Activated T-helper 2 cell treated with anti-CD3 and anti-CD28 coated beads, Interferon-gamma antibody, Interleukin-2, Interleukin-4, amounts not matched to agents 10 μg/mL and 5 μg/mL and 100 μg/mL, durations not matched to agents 14 hours and 24 hours and 36 hours (primary cell): ENCODE measurements at regions not wholly inside any gene's neighbourhood (a gene's known extent, or its start where the extent isn't known, plus 50 kb on each side); places are given as distances from the start of the nearest gene placed in this dataset.
"Not testable (repeated sequence)": the region's sequence is repeated elsewhere in the genome, so short reads cannot be mapped to it uniquely, and the experiment has no call there.

ENCODE experiments used
- DNase-seq: peaks from one replicate; pipeline ENCODE4 v3.0.0; 2021; ENCODE audit warnings: low spot score
- H3K27ac Mint-ChIP-seq: one replicate; pipeline ENCODE4 v1.8.0; 2021; ENCODE audit warnings: mixed read lengths
- H3K27me3 Mint-ChIP-seq: one replicate; pipeline ENCODE4 v1.8.0; 2021; ENCODE audit warnings: low read depth, mixed read lengths
- H3K36me3 Mint-ChIP-seq: one replicate; pipeline ENCODE4 v1.8.0; 2021; ENCODE audit warnings: low read depth, mixed read lengths
- H3K4me1 Mint-ChIP-seq: one replicate; pipeline ENCODE4 v1.8.0; 2021; ENCODE audit warnings: low read depth, mixed read lengths
- H3K4me3 Mint-ChIP-seq: one replicate; pipeline ENCODE4 v1.8.0; 2021; ENCODE audit warnings: low read depth, mild to moderate bottlenecking, moderate library complexity, mixed read lengths
- H3K9me3 Mint-ChIP-seq: one replicate; pipeline ENCODE4 v1.8.0; 2021; ENCODE audit warnings: mixed read lengths
- intact Hi-C: fragments of 100-400 bp; cut with micrococcal nuclease; formaldehyde crosslinking; loops from one replicate; pipeline ENCODE4 v1.15.1; 2023

- Mint-ChIP-seq H3K9me3 (peaks cover 12% of the 10 kb centered on the region), H3K27me3 (no peaks in the 10 kb centered on the region), H3K36me3 (no peaks in the 10 kb centered on the region), H3K4me1 (no peaks in the 10 kb centered on the region), H3K27ac (no peak overlapping the region), H3K4me3 (no peak overlapping the region)
- intact Hi-C loops: no loop called here
- no peak for DNase-seq
These were observed 413.5 kb downstream of the CNTN3 start for GRCh38 chr3:74200952-74201351.

- H3K36me3 Mint-ChIP-seq, H3K4me3 Mint-ChIP-seq, H3K4me1 Mint-ChIP-seq, H3K27ac Mint-ChIP-seq, H3K27me3 Mint-ChIP-seq, DNase-seq, intact Hi-C loops: not testable (repeated sequence)
- peaks cover 50% of the 10 kb centered on the region for H3K9me3 Mint-ChIP-seq
These were observed 435.8 kb downstream of the CNTN3 start for GRCh38 chr3:74178664-74179063.

- DNase-seq: no peak
- H3K27me3 Mint-ChIP-seq: no peaks in the 10 kb centered on the region
- no peaks in the 10 kb centered on the region for H3K4me1 Mint-ChIP-seq
- intact Hi-C loops: no loop called here
- no peak overlapping the region for H3K27ac Mint-ChIP-seq
- H3K36me3 Mint-ChIP-seq: no peaks in the 10 kb centered on the region
- H3K4me3 Mint-ChIP-seq: no peak overlapping the region
- peaks cover 25% of the 10 kb centered on the region for H3K9me3 Mint-ChIP-seq
These were observed 441.4 kb downstream of the CNTN3 start for GRCh38 chr3:74173090-74173489.

DNA sequence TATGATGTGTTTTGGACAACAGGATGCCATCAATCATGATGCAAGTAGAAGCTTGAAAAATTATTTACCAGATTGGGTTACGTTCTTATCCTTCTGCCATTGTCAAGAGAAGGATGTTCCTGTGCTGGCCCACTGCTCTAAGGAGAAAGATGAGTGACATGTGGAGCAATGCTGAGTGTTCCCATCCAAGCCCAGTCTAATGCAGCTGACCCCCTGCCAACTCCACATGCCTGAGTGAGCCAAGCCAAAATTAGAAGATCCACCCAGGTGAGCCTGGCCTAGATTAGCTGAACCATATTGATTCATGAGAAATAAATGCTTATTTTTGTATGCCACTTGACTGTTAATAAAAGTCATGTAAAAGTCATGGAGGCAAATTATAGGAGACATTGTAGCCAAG lies 446.5 kb downstream of the CNTN3 start:
- no peaks in the 10 kb centered on the region for H3K27me3 Mint-ChIP-seq

DNA sequence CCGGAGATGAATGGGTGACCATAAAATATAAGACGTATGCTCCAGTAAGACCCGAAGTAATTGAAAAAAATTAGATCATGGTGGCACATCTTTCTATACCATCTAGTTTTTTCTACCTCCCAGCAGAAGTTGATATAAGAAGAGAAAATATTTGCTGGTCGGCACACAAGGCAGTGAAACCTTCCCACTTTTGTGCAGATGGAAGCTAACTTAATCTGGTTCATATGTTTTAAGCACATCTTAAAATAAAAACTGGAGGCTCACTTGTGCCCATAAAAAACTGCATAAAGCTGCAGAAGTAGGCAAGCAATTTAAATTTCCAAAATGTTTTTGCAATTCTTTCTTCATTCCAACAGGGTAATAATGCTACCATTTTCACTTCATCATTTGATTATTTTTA lies 449.2 kb downstream of the CNTN3 start:
- intact Hi-C loops: no loop called here
- no peak overlapping the region for H3K4me3 Mint-ChIP-seq
- no peak overlapping the region for H3K27ac Mint-ChIP-seq
- DNase-seq: no peak
- H3K4me1 Mint-ChIP-seq: no peaks in the 10 kb centered on the region
- H3K36me3 Mint-ChIP-seq: no peaks in the 10 kb centered on the region
- no peaks in the 10 kb centered on the region for H3K27me3 Mint-ChIP-seq
- H3K9me3 Mint-ChIP-seq: peaks cover 26% of the 10 kb centered on the region

More for the DNA sequence above, 446.5 kb downstream of the CNTN3 start:
- Mint-ChIP-seq H3K36me3 (no peaks in the 10 kb centered on the region), H3K27ac (no peak overlapping the region), H3K9me3 (peaks cover 17% of the 10 kb centered on the region), H3K4me3 (no peak overlapping the region), H3K4me1 (no peaks in the 10 kb centered on the region)
- no peak for DNase-seq
- intact Hi-C loops: no loop called here

DNA sequence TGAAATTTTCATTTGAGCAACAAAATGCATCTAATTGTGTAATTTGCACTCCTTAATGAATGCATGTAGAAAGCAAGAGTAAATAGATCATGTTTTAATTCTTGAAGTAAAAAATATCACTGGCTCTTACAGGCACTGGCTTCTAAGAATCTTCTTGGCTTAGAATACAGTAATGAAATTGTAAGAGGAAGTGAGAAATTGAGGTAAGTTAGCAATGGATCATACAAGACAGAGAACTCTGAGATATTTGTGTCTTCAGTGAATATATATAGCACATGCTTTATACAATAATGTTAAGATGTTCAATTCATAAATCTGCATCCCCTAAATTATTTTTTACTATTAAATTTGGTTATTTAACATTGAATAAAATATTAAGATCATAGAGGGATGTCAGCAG lies 465.0 kb downstream of the CNTN3 start:
- no peaks in the 10 kb centered on the region for H3K27me3 Mint-ChIP-seq
- no peak overlapping the region for H3K27ac Mint-ChIP-seq
- intact Hi-C loops: no loop called here
- no peaks in the 10 kb centered on the region for H3K36me3 Mint-ChIP-seq
- H3K4me3 Mint-ChIP-seq: no peak overlapping the region
- no peaks in the 10 kb centered on the region for H3K4me1 Mint-ChIP-seq
- H3K9me3 Mint-ChIP-seq: peaks cover 22% of the 10 kb centered on the region
- DNase-seq: no peak

DNA sequence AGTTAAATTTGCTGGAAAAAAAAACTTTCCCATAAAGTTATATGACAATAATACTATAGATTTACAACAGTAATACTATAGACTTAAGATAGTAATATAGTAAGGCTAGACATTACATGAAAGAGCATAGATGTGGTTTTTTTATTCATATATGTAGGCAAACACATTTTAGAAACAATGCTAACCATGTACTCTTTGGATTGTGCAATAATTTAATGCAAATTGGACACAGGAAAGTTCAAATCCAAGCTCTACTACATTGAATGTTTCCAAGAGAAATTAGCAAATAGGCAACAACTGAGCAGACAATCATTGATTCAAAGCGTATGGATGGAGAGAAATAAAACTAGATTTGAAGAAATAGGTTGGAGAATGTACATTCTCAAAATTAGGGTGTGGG lies 469.2 kb downstream of the CNTN3 start:
- no peaks in the 10 kb centered on the region for H3K27me3 Mint-ChIP-seq
- no peak overlapping the region for H3K4me3 Mint-ChIP-seq
- no peaks in the 10 kb centered on the region for H3K4me1 Mint-ChIP-seq
- no peak for DNase-seq
- no peak overlapping the region for H3K27ac Mint-ChIP-seq
- intact Hi-C loops: no loop called here
- peaks cover 18% of the 10 kb centered on the region for H3K9me3 Mint-ChIP-seq
- no peaks in the 10 kb centered on the region for H3K36me3 Mint-ChIP-seq

DNA sequence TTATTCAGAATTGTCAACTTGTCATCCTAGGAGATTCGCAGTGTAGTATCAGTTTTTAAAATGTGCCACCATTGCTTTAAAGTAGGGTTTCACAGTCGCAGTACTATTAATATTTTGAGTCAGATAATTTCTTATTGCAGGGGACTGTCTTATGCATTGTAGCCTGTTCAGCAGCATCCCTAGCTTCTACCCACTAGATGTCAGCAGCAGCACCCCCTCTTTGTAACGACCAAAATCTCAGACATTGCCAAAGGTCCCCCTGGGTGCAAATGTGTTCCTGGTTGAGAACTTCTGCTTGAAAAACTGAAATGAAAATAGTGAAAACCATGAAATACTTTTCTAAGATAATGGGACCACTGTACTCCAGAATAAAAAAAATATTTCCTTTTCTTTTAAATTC lies 474.8 kb downstream of the CNTN3 start:
- Mint-ChIP-seq H3K4me1 (no peaks in the 10 kb centered on the region), H3K27me3 (no peaks in the 10 kb centered on the region), H3K27ac (no peak overlapping the region), H3K9me3 (peaks cover 20% of the 10 kb centered on the region), H3K4me3 (no peak overlapping the region), H3K36me3 (no peaks in the 10 kb centered on the region)
- DNase-seq: no peak
- intact Hi-C loops: no loop called here

DNA sequence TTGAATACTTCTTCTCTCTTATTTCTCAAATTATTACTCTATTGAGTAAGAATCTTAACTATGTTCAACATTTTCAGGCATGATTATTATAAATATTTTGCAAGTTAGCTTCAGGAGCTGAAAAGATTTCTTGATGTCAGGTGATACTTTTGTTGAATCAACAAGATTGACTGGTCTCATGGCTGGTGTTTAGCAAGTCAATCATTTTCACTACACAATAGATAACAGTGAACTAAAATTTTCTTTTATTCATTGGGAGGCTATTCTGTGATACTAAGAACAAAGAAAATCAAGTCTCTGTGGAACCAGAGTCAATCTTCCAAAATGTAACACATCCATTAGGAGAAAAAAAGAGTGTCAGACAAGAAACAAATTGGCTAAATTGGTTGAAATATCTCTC lies 476.7 kb downstream of the CNTN3 start:
- Mint-ChIP-seq H3K27ac (no peak overlapping the region), H3K27me3 (no peaks in the 10 kb centered on the region), H3K4me3 (no peak overlapping the region), H3K4me1 (no peaks in the 10 kb centered on the region), H3K36me3 (no peaks in the 10 kb centered on the region), H3K9me3 (peaks cover 26% of the 10 kb centered on the region)
- intact Hi-C loops: no loop called here
- DNase-seq: no peak

DNA sequence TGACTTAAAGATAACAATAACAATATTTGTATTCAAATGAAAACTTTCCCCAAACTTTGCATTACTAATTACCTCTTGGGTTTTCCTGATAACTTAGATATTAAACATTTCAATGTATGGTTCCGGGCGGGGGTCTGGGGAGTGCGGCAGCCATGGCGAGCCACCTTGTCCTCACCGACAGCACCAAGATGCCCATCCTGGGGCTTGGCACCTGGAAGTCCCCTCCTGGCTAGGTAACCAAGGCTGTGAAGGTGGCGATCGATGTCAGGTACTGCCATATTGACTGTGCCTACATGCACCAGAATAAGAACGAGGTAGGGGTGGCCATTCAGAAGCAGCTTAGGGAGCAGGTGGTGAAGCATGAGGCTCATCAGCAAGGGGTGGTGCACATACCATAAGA lies 478.7 kb downstream of the CNTN3 start:
- Mint-ChIP-seq H3K4me3 (no peak overlapping the region), H3K9me3 (peaks cover 36% of the 10 kb centered on the region), H3K36me3 (no peaks in the 10 kb centered on the region), H3K27ac (no peak overlapping the region), H3K4me1 (no peaks in the 10 kb centered on the region), H3K27me3 (no peaks in the 10 kb centered on the region)
- DNase-seq: no peak
- intact Hi-C loops: no loop called here

GRCh38 chr3:74134831-74135230 lies 479.6 kb downstream of the CNTN3 start:
- Mint-ChIP-seq H3K4me1 (no peaks in the 10 kb centered on the region), H3K36me3 (no peaks in the 10 kb centered on the region), H3K9me3 (peaks cover 42% of the 10 kb centered on the region), H3K4me3 (no peak overlapping the region), H3K27me3 (no peaks in the 10 kb centered on the region), H3K27ac (no peak overlapping the region)
- intact Hi-C loops: no loop called here
- DNase-seq: no peak

- H3K4me1 Mint-ChIP-seq, intact Hi-C loops, H3K27me3 Mint-ChIP-seq, H3K27ac Mint-ChIP-seq, DNase-seq, H3K36me3 Mint-ChIP-seq, H3K4me3 Mint-ChIP-seq: not testable (repeated sequence)
- H3K9me3 Mint-ChIP-seq: peaks cover 48% of the 10 kb centered on the region
These were observed 482.7 kb downstream of the CNTN3 start for GRCh38 chr3:74131546-74132328.

DNA sequence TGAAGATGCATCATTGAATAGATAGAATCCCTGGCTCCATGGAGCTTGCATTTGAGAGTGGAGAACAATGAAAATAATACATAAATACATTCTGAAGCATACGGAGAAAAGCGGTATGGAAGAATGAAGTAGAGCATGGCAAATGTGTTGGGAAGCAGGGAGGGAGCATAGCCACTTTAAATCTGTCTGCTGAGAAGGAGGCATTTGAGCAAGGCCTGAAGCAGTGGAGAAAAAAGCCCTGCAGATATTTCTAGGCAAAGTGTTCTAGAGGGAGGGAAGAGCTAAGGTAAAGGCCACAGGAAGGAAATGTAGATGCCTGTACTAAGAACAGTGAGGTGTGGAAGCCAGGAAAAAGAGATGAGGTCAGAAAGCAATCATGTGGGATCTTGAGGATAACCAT lies 484.8 kb downstream of the CNTN3 start:
- Mint-ChIP-seq H3K9me3 (peaks cover 37% of the 10 kb centered on the region), H3K27ac (no peak overlapping the region), H3K4me3 (no peak overlapping the region), H3K27me3 (no peaks in the 10 kb centered on the region), H3K4me1 (no peaks in the 10 kb centered on the region), H3K36me3 (no peaks in the 10 kb centered on the region)
- intact Hi-C loops: no loop called here
- no peak for DNase-seq

DNA sequence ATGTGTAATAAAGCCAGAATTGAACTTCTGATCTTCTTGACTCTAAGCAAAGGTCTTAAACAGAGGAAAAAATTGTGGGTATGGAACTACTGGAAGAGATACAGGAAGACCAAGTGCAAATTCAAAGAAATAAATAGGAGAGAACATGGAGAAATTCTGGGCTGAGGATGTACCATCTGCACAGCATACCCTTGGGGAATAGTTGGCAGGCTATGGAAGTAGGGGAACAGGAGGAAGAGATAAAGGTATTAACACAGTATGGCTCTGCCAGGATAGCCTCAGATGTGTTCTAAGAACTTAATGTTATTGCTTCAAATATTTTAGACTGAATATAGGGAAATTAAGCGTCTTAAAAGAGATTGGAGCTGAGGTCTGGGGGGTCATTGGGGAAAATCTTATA lies 485.4 kb downstream of the CNTN3 start:
- Mint-ChIP-seq H3K4me1 (no peaks in the 10 kb centered on the region), H3K27me3 (no peaks in the 10 kb centered on the region), H3K9me3 (peaks cover 33% of the 10 kb centered on the region), H3K27ac (no peak overlapping the region), H3K36me3 (no peaks in the 10 kb centered on the region), H3K4me3 (no peak overlapping the region)
- DNase-seq: no peak
- intact Hi-C loops: no loop called here
